PC-3 (cell line): ENCODE measurements at regions not wholly inside any gene's neighbourhood (a gene's known extent, or its start where the extent isn't known, plus 50 kb on each side); places are given as distances from the start of the nearest gene placed in this dataset.

Experiments
- ATAC-seq: fragments of 200-7000 bp; cut with Tn5 transposase; 2 replicates; pipeline ENCODE4 v1.9.1; 2020; ENCODE audit warnings: mild to moderate bottlenecking, moderate library complexity
- BruUV-seq: library from RNA; stranded (reverse); fragments of 400-500 nt; replicated peaks from 2 replicates; lab custom pipeline; 2021; lab: Mats Ljungman, UMichigan
- CTCF ChIA-PET: fragments of 300-600 bp; sonication (Branson Sonifier 250); formaldehyde crosslinking; loops from one replicate; lab custom pipeline; 2022; ENCODE audit warnings: antibody characterized with exemption; lab: Charles Lee
- POLR2A ChIA-PET: fragments of 300-600 bp; sonication (Branson Sonifier 250); formaldehyde crosslinking; loops from one replicate; lab custom pipeline; 2022; ENCODE audit warnings: antibody characterized with exemption; ENCODE audit not compliant: unreplicated experiment; lab: Charles Lee
- DNase-seq: peaks from one replicate; pipeline ENCODE4 v3.0.0-alpha.2; 2015
- H2AFZ ChIP-seq: fragments of 300-600 bp; sonication (generic); 2 replicates; pipeline ENCODE4 v1.6.0; 2016; ENCODE audit warnings: antibody characterized with exemption, low read length
- H3F3A ChIP-seq: fragments of 300-600 bp; sonication (generic); one replicate; pipeline ENCODE4 v1.6.0; 2017; ENCODE audit warnings: antibody characterized with exemption, low read length, control low read depth, mild to moderate bottlenecking; ENCODE audit not compliant: unreplicated experiment
- H3K27ac ChIP-seq: fragments of 300-600 bp; sonication (generic); 2 replicates; pipeline ENCODE4 v1.5.1; 2016; ENCODE audit warnings: mild to moderate bottlenecking, low read length
- H3K27me3 ChIP-seq: fragments of 300-600 bp; sonication (generic); 2 replicates; pipeline ENCODE4 v1.6.1; 2016; ENCODE audit warnings: low read length, mixed read lengths
- H3K36me3 ChIP-seq: fragments of 300-600 bp; sonication (generic); 2 replicates; pipeline ENCODE4 v1.6.1; 2016; ENCODE audit warnings: low read depth, mixed run types, low read length, mixed read lengths
- H3K4me1 ChIP-seq: fragments of 300-600 bp; sonication (generic); 2 replicates; pipeline ENCODE4 v1.5.1; 2016; ENCODE audit warnings: low read length; ENCODE audit not compliant: insufficient read depth
- H3K4me2 ChIP-seq: fragments of 300-600 bp; sonication (generic); 2 replicates; pipeline ENCODE4 v1.6.0; 2016; ENCODE audit warnings: low read length
- H3K4me3 ChIP-seq: fragments of 300-600 bp; sonication (generic); 2 replicates; pipeline ENCODE4 v1.5.1; 2016; ENCODE audit warnings: mild to moderate bottlenecking, low read length, mixed read lengths
- H3K79me2 ChIP-seq: fragments of 300-600 bp; sonication (generic); 2 replicates; pipeline ENCODE4 v1.6.1; 2017; ENCODE audit warnings: low read length, mixed read lengths
- H3K9ac ChIP-seq: fragments of 300-600 bp; sonication (generic); 2 replicates; pipeline ENCODE4 v1.6.0; 2016; ENCODE audit warnings: mild to moderate bottlenecking, low read length
- H3K9me2 ChIP-seq: fragments of 300-600 bp; sonication (generic); replicated peaks from 2 replicates; pipeline ENCODE4 v1.6.1; 2016; ENCODE audit warnings: mixed run types, low read length, mixed read lengths
- H3K9me3 ChIP-seq: fragments of 300-600 bp; sonication (generic); 2 replicates; pipeline ENCODE4 v1.6.1; 2016; ENCODE audit warnings: low read length, mixed read lengths
- H4K20me1 ChIP-seq: fragments of 300-600 bp; sonication (generic); 2 replicates; pipeline ENCODE4 v1.6.1; 2016; ENCODE audit warnings: low read length, mixed read lengths
- EZH2 ChIP-seq: fragments of 300-600 bp; sonication (generic); IDR thresholded peaks from one replicate; pipeline ENCODE4 v1.6.1; 2017; ENCODE audit warnings: antibody characterized with exemption, mild to moderate bottlenecking, low read length; ENCODE audit not compliant: unreplicated experiment
- EZH2phosphoT487 ChIP-seq: fragments of 300-600 bp; sonication (generic); IDR thresholded peaks from 2 replicates; pipeline ENCODE4 v1.6.1; 2018; ENCODE audit warnings: mild to moderate bottlenecking, antibody characterized with exemption, low read length, borderline replicate concordance
- intact Hi-C: fragments of 100-400 bp; cut with micrococcal nuclease; formaldehyde crosslinking; loops from 2 replicates; pipeline ENCODE4 v1.9.0; 2023
- TF ChIP-seq, protein P1 (sequence below): fragments of 300-600 bp; sonication (generic); conservative IDR thresholded peaks from 2 replicates; pipeline ENCODE4 v1.5.1; 2017; ENCODE audit warnings: antibody characterized with exemption, low read depth, mild to moderate bottlenecking, low read length

DNA sequence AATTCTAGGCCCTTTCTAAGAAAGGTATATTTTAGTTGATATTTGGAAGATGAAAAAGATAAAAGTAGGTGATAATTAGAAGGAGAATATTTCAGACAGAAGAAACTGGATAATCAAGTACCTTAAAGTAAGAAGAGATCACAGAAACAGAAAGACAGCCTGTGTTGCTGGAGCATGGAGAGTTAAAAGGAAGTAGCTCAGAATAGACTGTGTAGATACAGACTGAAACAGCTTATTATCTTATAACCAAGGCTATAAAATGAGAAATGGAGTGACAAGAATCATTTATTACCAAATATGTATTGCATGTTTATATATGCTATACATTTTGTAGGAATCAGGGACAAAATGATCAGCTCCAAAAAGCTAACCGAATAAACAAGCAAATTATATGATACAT is 1120.3 kb downstream of the BRINP3 start:
- Histone ChIP-seq H4K20me1 (no peaks in the 10 kb centered on the region), H3K9ac (no peak overlapping the region), H3K27ac (no peak overlapping the region), H3K27me3 (no peaks in the 10 kb centered on the region), H3K79me2 (no peaks in the 10 kb centered on the region), H3K4me2 (no peak overlapping the region), H3K4me1 (no peaks in the 10 kb centered on the region), H3K36me3 (no peaks in the 10 kb centered on the region), H3K9me2 (no peaks in the 10 kb centered on the region), H3K9me3 (no peaks in the 10 kb centered on the region), H3K4me3 (no peak overlapping the region), H3F3A (no peaks in the 10 kb centered on the region), H2AFZ (no peak overlapping the region)
- TF ChIP-seq, protein P1, sequence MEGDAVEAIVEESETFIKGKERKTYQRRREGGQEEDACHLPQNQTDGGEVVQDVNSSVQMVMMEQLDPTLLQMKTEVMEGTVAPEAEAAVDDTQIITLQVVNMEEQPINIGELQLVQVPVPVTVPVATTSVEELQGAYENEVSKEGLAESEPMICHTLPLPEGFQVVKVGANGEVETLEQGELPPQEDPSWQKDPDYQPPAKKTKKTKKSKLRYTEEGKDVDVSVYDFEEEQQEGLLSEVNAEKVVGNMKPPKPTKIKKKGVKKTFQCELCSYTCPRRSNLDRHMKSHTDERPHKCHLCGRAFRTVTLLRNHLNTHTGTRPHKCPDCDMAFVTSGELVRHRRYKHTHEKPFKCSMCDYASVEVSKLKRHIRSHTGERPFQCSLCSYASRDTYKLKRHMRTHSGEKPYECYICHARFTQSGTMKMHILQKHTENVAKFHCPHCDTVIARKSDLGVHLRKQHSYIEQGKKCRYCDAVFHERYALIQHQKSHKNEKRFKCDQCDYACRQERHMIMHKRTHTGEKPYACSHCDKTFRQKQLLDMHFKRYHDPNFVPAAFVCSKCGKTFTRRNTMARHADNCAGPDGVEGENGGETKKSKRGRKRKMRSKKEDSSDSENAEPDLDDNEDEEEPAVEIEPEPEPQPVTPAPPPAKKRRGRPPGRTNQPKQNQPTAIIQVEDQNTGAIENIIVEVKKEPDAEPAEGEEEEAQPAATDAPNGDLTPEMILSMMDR, result no peak
- TF ChIP-seq EZH2phosphoT487, result no peak
- no peak for TF ChIP-seq EZH2
- ATAC-seq (no peak), DNase-seq (no peak)
- CTCF ChIA-PET, result no interaction called here
- intact Hi-C loops, result no loop called here
- POLR2A ChIA-PET, result no interaction called here
- BruUV-seq, result no TSS peak

DNA sequence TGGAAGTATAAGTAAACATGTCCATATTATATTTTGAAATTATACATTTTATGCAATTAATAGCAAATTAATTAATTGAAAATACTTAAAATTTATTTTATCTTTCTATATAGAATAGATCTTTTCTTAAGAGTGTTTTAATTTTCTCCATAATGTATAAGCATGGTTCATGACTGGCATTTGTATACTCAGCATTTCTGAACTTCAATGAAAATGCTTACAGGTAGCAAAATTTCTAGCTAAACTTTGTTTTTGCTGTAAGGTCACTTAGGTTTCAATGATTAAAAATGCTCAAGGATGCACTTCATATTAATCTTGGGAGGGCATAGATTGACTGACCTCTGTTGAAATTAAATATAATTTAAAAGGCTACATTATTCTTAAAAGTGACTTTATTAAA is 1108.1 kb downstream of the BRINP3 start:
- Histone ChIP-seq H3F3A (no peaks in the 10 kb centered on the region), H3K4me1 (no peaks in the 10 kb centered on the region), H3K4me2 (no peak overlapping the region), H3K27me3 (no peaks in the 10 kb centered on the region), H3K36me3 (no peaks in the 10 kb centered on the region), H3K9me3 (no peaks in the 10 kb centered on the region), H3K9me2 (no peaks in the 10 kb centered on the region), H4K20me1 (no peaks in the 10 kb centered on the region), H3K79me2 (no peaks in the 10 kb centered on the region), H3K27ac (no peak overlapping the region), H3K4me3 (no peak overlapping the region), H2AFZ (no peak overlapping the region), H3K9ac (no peak overlapping the region)
- ChIA-PET CTCF (no interaction called here), POLR2A (no interaction called here)
- BruUV-seq, result no TSS peak
- no peak for ATAC-seq
- DNase-seq, result no peak
- intact Hi-C loops, result no loop called here
- TF ChIP-seq EZH2, result no peak
- TF ChIP-seq, protein P1, result no peak

DNA sequence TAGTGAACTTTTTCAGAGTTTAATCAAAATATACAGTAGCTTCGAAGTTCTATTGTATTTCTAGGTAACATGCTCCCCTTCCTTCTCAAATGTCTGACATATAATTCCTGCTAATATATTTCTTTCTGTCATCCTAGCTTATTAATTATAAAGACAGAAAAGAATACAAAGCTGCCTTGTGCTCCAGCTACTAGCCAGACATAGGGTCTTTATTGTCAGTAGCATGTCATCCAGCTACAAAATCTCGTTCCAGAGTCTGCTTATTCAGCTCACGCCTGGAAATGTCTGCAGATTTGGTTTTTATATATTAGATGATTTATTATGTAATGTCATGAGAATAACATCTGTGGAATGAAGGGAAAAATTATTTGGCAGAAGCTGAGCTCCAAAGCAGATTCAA is 1102.8 kb downstream of the BRINP3 start:
- H4K20me1 ChIP-seq, result no peaks in the 10 kb centered on the region
- no peaks in the 10 kb centered on the region for H3K9me3 ChIP-seq
- no peaks in the 10 kb centered on the region for H3K36me3 ChIP-seq
- POLR2A ChIA-PET, result no interaction called here
- H3K9me2 ChIP-seq, result no peaks in the 10 kb centered on the region
- H3K27ac ChIP-seq, result no peak overlapping the region
- intact Hi-C loops, result no loop called here
- H2AFZ ChIP-seq, result no peak overlapping the region
- H3F3A ChIP-seq, result no peaks in the 10 kb centered on the region
- no peak for ATAC-seq
- no TSS peak for BruUV-seq
- H3K27me3 ChIP-seq, result no peaks in the 10 kb centered on the region
- no peaks in the 10 kb centered on the region for H3K4me1 ChIP-seq
- DNase-seq, result no peak
- no peaks in the 10 kb centered on the region for H3K79me2 ChIP-seq
- CTCF ChIA-PET, result no interaction called here
- no peak overlapping the region for H3K4me3 ChIP-seq
- no peak overlapping the region for H3K4me2 ChIP-seq
- H3K9ac ChIP-seq, result no peak overlapping the region
- TF ChIP-seq, protein P1, result no peak
- TF ChIP-seq EZH2phosphoT487 (no peak), EZH2 (no peak)
